HG02610 (cell line): ENCODE measurements at regions not wholly inside any gene's neighbourhood (a gene's known extent, or its start where the extent isn't known, plus 50 kb on each side); places are given as distances from the start of the nearest gene placed in this dataset.
"Not testable (repeated sequence)": the region's sequence is repeated elsewhere in the genome, so short reads cannot be mapped to it uniquely, and the experiment has no call there.

Experiments used
- ATAC-seq: cut with Tn5 transposase; IDR thresholded peaks from one replicate; pipeline ENCODE4 v1.9.1; 2021; ENCODE audit warnings: mild to moderate bottlenecking, moderate library complexity; ENCODE audit not compliant: unreplicated experiment

GRCh38 chr2:34291076-34291475 lies 692.0 kb upstream of the FAM98A start:
- peak; percentile 75 for ATAC-seq

- no peak for ATAC-seq
Observed at GRCh38 chr2:34288016-34288415, 688.9 kb upstream of the FAM98A start.

GRCh38 chr2:34280606-34281005 lies 681.5 kb upstream of the FAM98A start:
- no peak for ATAC-seq

- peak; percentile 94 for ATAC-seq
Observed at GRCh38 chr2:34266908-34267697, 668.0 kb upstream of the FAM98A start.

GRCh38 chr2:34261701-34262100 lies 662.6 kb upstream of the FAM98A start:
- no peak for ATAC-seq

- no peak for ATAC-seq
Observed at GRCh38 chr2:34254272-34254878, 655.3 kb upstream of the FAM98A start.

GRCh38 chr2:34252111-34252510 lies 653.0 kb upstream of the FAM98A start:
- ATAC-seq = no peak

GRCh38 chr2:34251578-34251977 lies 652.5 kb upstream of the FAM98A start:
- no peak for ATAC-seq

GRCh38 chr2:34244195-34244594 lies 645.1 kb upstream of the FAM98A start:
- no peak for ATAC-seq

GRCh38 chr2:34242763-34243123 lies 643.6 kb upstream of the FAM98A start:
- no peak for ATAC-seq

- no peak for ATAC-seq
Observed at GRCh38 chr2:34241905-34242762, 643.0 kb upstream of the FAM98A start.

GRCh38 chr2:34239511-34239910 lies 640.4 kb upstream of the FAM98A start:
- ATAC-seq = no peak

- ATAC-seq = no peak
Observed at GRCh38 chr2:34234823-34235222, 635.7 kb upstream of the FAM98A start.

GRCh38 chr2:34229998-34230397 lies 630.9 kb upstream of the FAM98A start:
- ATAC-seq = no peak

GRCh38 chr2:34215174-34215573 lies 616.1 kb upstream of the FAM98A start:
- ATAC-seq = no peak

- not testable (repeated sequence) for ATAC-seq
Observed at GRCh38 chr2:34210382-34210781, 611.3 kb upstream of the FAM98A start.

- no peak for ATAC-seq
Observed at GRCh38 chr2:34204560-34204959, 605.5 kb upstream of the FAM98A start.

GRCh38 chr2:34201099-34201498 lies 602.0 kb upstream of the FAM98A start:
- ATAC-seq = no peak

- no peak for ATAC-seq
Observed at GRCh38 chr2:34199971-34200370, 600.9 kb upstream of the FAM98A start.

- no peak for ATAC-seq
Observed at GRCh38 chr2:34193164-34193563, 594.1 kb upstream of the FAM98A start.

GRCh38 chr2:34188464-34189303 lies 589.6 kb upstream of the FAM98A start:
- ATAC-seq = no peak
